K562 (cell line): ENCODE measurements at regions not wholly inside any gene's neighbourhood (a gene's known extent, or its start where the extent isn't known, plus 50 kb on each side); places are given as distances from the start of the nearest gene placed in this dataset.

ENCODE experiments used
- ATAC-seq: fragments of 200-7000 bp; cut with Tn5 transposase; 3 replicates; pipeline ENCODE4 v1.9.1; 2020; ENCODE audit warnings: moderate library complexity
- BruUV-seq: library from RNA; stranded (reverse); fragments of 400-500 nt; replicated peaks from 2 replicates; lab custom pipeline; 2021; lab: Mats Ljungman, UMichigan
- CTCF ChIA-PET: fragments of 300-600 bp; formaldehyde crosslinking; extraction: SDS; loops from one replicate; lab custom pipeline; 2021; ENCODE audit warnings: low intra/inter-chr PET ratio; lab: Yijun Ruan, JAX
- POLR2A ChIA-PET: fragments of 300-600, 350-650 bp; sonication (Branson Sonifier 250); formaldehyde crosslinking; extraction: SDS; loops from one replicate; lab custom pipeline; 2021; ENCODE audit warnings: antibody characterized with exemption, inconsistent platforms; lab: Yijun Ruan, JAX
- DNase-seq, 4 experiments: peaks; one replicate each; pipeline versions ENCODE4 v3.0.0 to v3.0.0-alpha.2; 2011 to 2018; ENCODE audit warnings: low spot score in 3 of 4, mixed read lengths in 3 of 4; ENCODE audit errors: extremely low read depth in 1 of 4
- FAIRE-seq: peaks from 2 replicates; lab custom pipeline; 2011; peaks lifted over from hg19 to GRCh38; lab: Jason Lieb, UNC
- H2AFZ ChIP-seq: 2 replicates; pipeline ENCODE4 v1.6.0; 2011; ENCODE audit warnings: low read depth, low read length, control low read depth, inconsistent platforms
- H3K27ac ChIP-seq: fragments of 200-600 bp; 3 replicates; pipeline ENCODE4 v1.8.0; 2011; ENCODE audit warnings: low read depth, mild to moderate bottlenecking, control low read depth, inconsistent platforms, low read length, moderate library complexity, mixed read lengths; ENCODE audit errors: extremely low read depth
- H3K27me3 ChIP-seq, 2 experiments: fragments of 300-600 bp in 1 of 2; 2 replicates in 1 of 2; 3 replicates in 1 of 2; pipeline versions ENCODE4 v1.6.0 to v1.8.0; 2011; ENCODE audit warnings: inconsistent platforms in 2 of 2, low read length in 2 of 2, mild to moderate bottlenecking in 1 of 2, mixed read lengths in 1 of 2, moderate library complexity in 1 of 2; ENCODE audit not compliant: control insufficient read depth in 2 of 2, insufficient read depth in 2 of 2
- H3K36me3 ChIP-seq: fragments of 300-600 bp; 3 replicates; pipeline ENCODE4 v1.8.0; 2011; ENCODE audit warnings: mild to moderate bottlenecking, low read length, inconsistent platforms; ENCODE audit not compliant: control insufficient read depth, insufficient read depth
- H3K4me1 ChIP-seq, 2 experiments: fragments of 200-600 bp in 1 of 2; replicated peaks in 1 of 2; 2 replicates in 1 of 2; 3 replicates in 1 of 2; pipeline versions ENCODE4 v1.5.1 to v1.8.0; 2011; ENCODE audit warnings: inconsistent platforms in 2 of 2, low read length in 2 of 2, mild to moderate bottlenecking in 1 of 2, mixed read lengths in 1 of 2, moderate library complexity in 1 of 2; ENCODE audit not compliant: control insufficient read depth in 2 of 2, insufficient read depth in 2 of 2
- H3K4me2 ChIP-seq: 2 replicates; pipeline ENCODE4 v1.6.1; 2011; ENCODE audit warnings: low read length, control low read depth, inconsistent platforms, mixed read lengths; ENCODE audit not compliant: insufficient read depth
- H3K4me3 ChIP-seq: fragments of 200-600 bp; sonication (generic), shearing (Covaris generic); 2 replicates; pipeline ENCODE4 v1.5.1; 2016; ENCODE audit warnings: control low read depth, inconsistent platforms
- H3K79me2 ChIP-seq: fragments of 200-600 bp; 3 replicates; pipeline ENCODE4 v1.8.0; 2011; ENCODE audit warnings: low read length, inconsistent platforms; ENCODE audit not compliant: control insufficient read depth, insufficient read depth
- H3K9ac ChIP-seq, 2 experiments: 2 replicates each; pipeline versions ENCODE4 v1.6.0 to v1.6.1; 2011; ENCODE audit warnings: low read depth in 2 of 2, low read length in 2 of 2, control low read depth in 1 of 2, inconsistent platforms in 1 of 2, mild to moderate bottlenecking in 1 of 2, mixed read lengths in 1 of 2; ENCODE audit not compliant: insufficient read depth in 1 of 2
- H3K9me1 ChIP-seq: one replicate; pipeline ENCODE4 v1.6.0; 2011; ENCODE audit warnings: inconsistent platforms, mild to moderate bottlenecking, low read length, moderate library complexity; ENCODE audit not compliant: control insufficient read depth, insufficient read depth
- H3K9me3 ChIP-seq: replicated peaks from 2 replicates; pipeline ENCODE4 v1.5.1; 2011; ENCODE audit warnings: low read depth, low read length, inconsistent platforms; ENCODE audit not compliant: control insufficient read depth, insufficient read depth
- H4K20me1 ChIP-seq: replicated peaks from 2 replicates; pipeline ENCODE4 v1.6.1; 2011; ENCODE audit warnings: low read length, inconsistent platforms, mixed read lengths; ENCODE audit not compliant: control insufficient read depth, insufficient read depth
- CBX2 ChIP-seq: fragments of 200-600 bp; sonication (generic); IDR thresholded peaks from one replicate; pipeline ENCODE4 v1.6.1; 2012; ENCODE audit warnings: mild to moderate bottlenecking, low read length, inconsistent platforms; ENCODE audit not compliant: insufficient read depth, poor library complexity, severe bottlenecking
- FUS ChIP-seq: fragments of 200-400 bp; formaldehyde crosslinking; optimal IDR thresholded peaks from 2 replicates; pipeline ENCODE3; 2017; ENCODE audit warnings: low read depth, low read length
- MYNN ChIP-seq, 2 experiments: sonication (generic); formaldehyde crosslinking in 1 of 2; IDR thresholded peaks; 2 replicates each; pipeline versions ENCODE4 v1.5.0 to v1.6.1; 2016 to 2020; ENCODE audit warnings: antibody characterized with exemption in 1 of 2, missing genetic modification reagents in 1 of 2
- NCOA6 ChIP-seq: fragments of 450-650 bp; IDR thresholded peaks from 2 replicates; pipeline ENCODE4 v1.6.1; 2017; ENCODE audit warnings: mild to moderate bottlenecking
- SP1 ChIP-seq: sonication (generic); formaldehyde crosslinking; IDR thresholded peaks from 2 replicates; pipeline ENCODE4 v1.8.1; 2022; ENCODE audit warnings: mild to moderate bottlenecking, missing genetic modification reagents
- SP2 ChIP-seq: IDR thresholded peaks from 2 replicates; pipeline ENCODE4 v1.6.1; 2011; ENCODE audit warnings: mild to moderate bottlenecking, low read depth, low read length, moderate library complexity; ENCODE audit not compliant: poor library complexity, severe bottlenecking; ENCODE audit errors: extremely low read depth
- UBTF ChIP-seq, 2 experiments: IDR thresholded peaks; 2 replicates each; pipeline ENCODE4 v1.6.1; 2012; ENCODE audit warnings: improper control_type of control experiment in 2 of 2, low read depth in 2 of 2, low read length in 2 of 2, borderline replicate concordance in 1 of 2
- YBX1 ChIP-seq: fragments of 450-650 bp; IDR thresholded peaks from 2 replicates; pipeline ENCODE4 v1.7.1; 2016; ENCODE audit warnings: mild to moderate bottlenecking
- ZFP30 ChIP-seq: fragments of 250-450 bp; sonication (Bioruptor Pico); IDR thresholded peaks from 2 replicates; pipeline ENCODE4 v1.8.0; 2022; ENCODE audit warnings: moderate library complexity, mild to moderate bottlenecking, inconsistent platforms, borderline replicate concordance
- ZNF23 ChIP-seq: fragments of 250-450 bp; sonication (Bioruptor Pico); IDR thresholded peaks from 2 replicates; pipeline ENCODE4 v1.4.0; 2020; ENCODE audit warnings: mild to moderate bottlenecking
- WGBS: fragments of 100-300 bp; shearing (Covaris generic); methylation state at CpG from one replicate; pipeline ENCODE4 v1.1.6; 2016; ENCODE audit warnings: low coverage, mixed read lengths; ENCODE audit not compliant: insufficient coverage; ENCODE audit errors: missing lambda C conversion rate; 5-methylcytosine and 5-hydroxymethylcytosine counted together
- in situ Hi-C: fragments of 300-500 bp; cut with MboI; formaldehyde crosslinking; loops from 4 replicates; pipeline ENCODE4 v1.15.0; 2018; ENCODE audit warnings: inconsistent platforms, mixed read lengths
- intact Hi-C: fragments of 100-400 bp; cut with micrococcal nuclease; formaldehyde crosslinking; loops from 2 replicates; pipeline ENCODE4 v1.14.2; 2022
- TF ChIP-seq, protein P1 (sequence below), 2 experiments: fragments of 250-450 bp in 1 of 2; fragments of 450-650 bp in 1 of 2; sonication (Bioruptor Pico) in 1 of 2; IDR thresholded peaks; 2 replicates each; pipeline versions ENCODE4 v1.6.1 to v1.8.0; 2016 to 2021; ENCODE audit warnings: mild to moderate bottlenecking in 2 of 2, moderate library complexity in 2 of 2, missing compliant biosample characterization in 1 of 2, missing genetic modification characterization in 1 of 2

DNA sequence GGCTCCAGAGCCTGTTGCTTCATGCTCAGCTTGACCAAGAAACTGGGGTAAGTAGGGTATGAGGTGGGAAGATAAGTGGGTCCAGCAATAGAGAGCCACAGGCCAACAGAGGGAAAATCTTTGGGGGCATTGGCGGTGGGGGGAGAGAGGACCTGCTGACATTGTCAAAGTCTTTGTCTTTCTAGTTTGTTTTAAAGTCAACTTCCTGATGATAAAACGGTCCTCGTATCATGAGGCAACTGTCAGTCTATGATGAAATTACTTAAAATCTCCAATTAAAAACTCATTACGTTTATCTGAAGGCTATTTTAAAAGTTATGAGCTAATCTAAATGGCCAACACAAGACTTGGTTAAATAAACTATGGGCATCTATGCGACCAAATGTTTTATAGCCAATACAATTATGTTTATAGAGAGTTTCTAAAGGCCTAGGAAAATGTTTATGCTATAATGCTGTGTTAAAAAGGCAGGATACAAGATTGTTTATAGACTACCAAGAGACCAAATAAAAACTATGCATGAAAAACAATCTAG lies 84.4 kb upstream of the CD28 start:
- H3K9me1 ChIP-seq = no peaks in the 10 kb centered on the region
- no peak overlapping the region for H3K4me3 ChIP-seq
- no TSS peak for BruUV-seq
- ChIA-PET CTCF (no interaction called here), POLR2A (no interaction called here)
- no peaks in the 10 kb centered on the region for H3K9me3 ChIP-seq
- no peak for DNase-seq
- H3K36me3 ChIP-seq = no peaks in the 10 kb centered on the region
- no peak for FAIRE-seq
- H2AFZ ChIP-seq = no peak overlapping the region
- H4K20me1 ChIP-seq = no peaks in the 10 kb centered on the region
- intact Hi-C loops = no loop called here
- no peak overlapping the region for H3K4me2 ChIP-seq
- no peaks in the 10 kb centered on the region for H3K4me1 ChIP-seq
- 5% methylated on average over 5 of the region's 5 CpGs for whole genome bisulfite sequencing
- in situ Hi-C loops = no loop called here
- H3K79me2 ChIP-seq = no peaks in the 10 kb centered on the region
- H3K27me3 ChIP-seq = peaks cover 0 to 10% of the 10 kb centered on the region in 2 experiments; a peak in 1 of 5 replicates
- H3K27ac ChIP-seq = no peak overlapping the region
- TF ChIP-seq NCOA6 (no peak), CBX2 (no peak), ZFP30 (no peak), YBX1 (no peak), FUS (no peak), ZNF23 (CRISPR knock-in tag) (no peak), UBTF (IDR thresholded peaks at IDR 0.05; ENCODE audit: borderline replicate concordance in 1 of 2, low read depth in 2 of 2, low read length in 2 of 2) (no peak), MYNN (IDR thresholded peaks at IDR 0.05) (no peak), MYNN (CRISPR knock-in tag; IDR thresholded peaks at IDR 0.05) (no peak), SP2 (no peak), SP1 (CRISPR knock-in tag) (no peak)
- TF ChIP-seq, protein P1, sequence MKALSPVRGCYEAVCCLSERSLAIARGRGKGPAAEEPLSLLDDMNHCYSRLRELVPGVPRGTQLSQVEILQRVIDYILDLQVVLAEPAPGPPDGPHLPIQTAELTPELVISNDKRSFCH (CRISPR knock-in tag; IDR thresholded peaks at IDR 0.05) = no peak
- TF ChIP-seq, protein P1 (tag; IDR thresholded peaks at IDR 0.05) = no peak
- ATAC-seq = no peak
- no peak overlapping the region for H3K9ac ChIP-seq
